Hippocampal formation (tissue), 2 donors: ENCODE measurements at regions not wholly inside any gene's neighbourhood (a gene's known extent, or its start where the extent isn't known, plus 50 kb on each side); places are given as distances from the start of the nearest gene placed in this dataset.

Experiments used
- DNase-seq, 2 donors: peaks; one replicate each; lab custom pipeline; 2025; lab: John Stamatoyannopoulos, UW

GRCh38 chr14:29459969-29460560 is 467.6 kb downstream of the PRKD1 start:
- DNase-seq = no peak

GRCh38 chr14:29461101-29461500 is 466.5 kb downstream of the PRKD1 start:
- peak in 1 of 2 donors; percentile 17 for DNase-seq

DNA sequence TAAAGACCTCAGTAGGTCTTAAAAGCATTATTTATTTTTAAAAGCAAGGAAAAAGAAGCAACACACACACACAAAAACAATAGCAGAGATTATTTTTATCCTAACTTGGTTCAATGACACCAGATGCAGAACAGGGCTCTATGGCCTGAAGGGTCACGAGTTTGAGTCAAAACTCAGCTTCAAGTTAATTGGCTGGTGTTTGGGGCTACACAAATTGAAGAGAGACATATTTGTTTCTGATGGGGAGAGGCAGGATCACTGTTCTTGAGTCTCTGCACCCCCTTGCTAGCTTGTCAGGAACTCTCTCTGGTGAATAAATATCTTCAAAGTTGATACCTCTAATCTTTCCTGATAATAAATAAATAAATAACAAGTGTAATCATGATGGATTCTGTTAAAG is 466.1 kb downstream of the PRKD1 start:
- DNase-seq = no peak

DNA sequence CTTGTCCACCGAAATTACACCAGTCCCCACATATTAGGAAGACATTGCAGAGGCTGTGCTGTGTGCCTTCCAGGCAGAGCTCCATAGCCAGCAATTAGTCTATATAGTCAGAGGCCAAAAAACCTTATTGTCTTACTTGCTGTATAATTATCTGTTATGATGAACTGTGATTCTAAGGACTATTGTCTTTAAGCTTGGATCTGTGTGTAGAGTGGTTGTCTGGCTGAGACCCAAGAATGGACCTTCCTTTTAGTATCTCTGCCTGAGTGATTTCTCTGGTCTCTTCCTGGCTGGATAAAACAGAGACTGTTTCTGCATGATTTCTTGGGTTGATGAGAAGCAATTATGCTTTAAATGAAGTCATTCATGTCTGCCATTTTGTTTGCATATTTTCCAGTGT is 465.3 kb downstream of the PRKD1 start:
- no peak for DNase-seq

- no peak for DNase-seq
Observed at GRCh38 chr14:29462772-29463171, 464.9 kb downstream of the PRKD1 start.

- no peak for DNase-seq
Observed at GRCh38 chr14:29463727-29464395, 463.8 kb downstream of the PRKD1 start.

- no peak for DNase-seq
Observed at GRCh38 chr14:29465095-29465494, 462.6 kb downstream of the PRKD1 start.

- no peak for DNase-seq
Observed at GRCh38 chr14:29475641-29476040, 452.0 kb downstream of the PRKD1 start.

GRCh38 chr14:29486132-29486531 is 441.5 kb downstream of the PRKD1 start:
- no peak for DNase-seq

GRCh38 chr14:29489911-29490425 is 437.7 kb downstream of the PRKD1 start:
- peak in 1 of 2 donors; percentile 30 for DNase-seq

DNA sequence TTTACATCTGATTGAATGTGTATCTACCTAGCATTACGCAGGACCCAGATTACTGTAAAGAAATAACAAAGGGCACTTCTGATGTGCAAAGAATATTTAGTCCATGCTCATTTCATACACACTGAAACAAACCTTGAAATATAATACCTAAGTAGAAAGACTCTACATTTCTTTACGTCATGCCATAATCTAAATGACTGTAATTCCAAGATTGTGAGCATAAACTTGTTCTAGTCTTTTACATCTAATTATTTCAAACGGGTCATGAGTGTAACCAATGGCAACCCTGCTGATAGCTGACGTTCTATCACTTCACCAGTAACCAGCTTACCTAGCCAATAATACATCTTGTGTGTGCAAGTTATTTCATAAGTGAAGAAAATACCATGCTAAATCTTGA is 433.8 kb downstream of the PRKD1 start:
- DNase-seq = no peak

DNA sequence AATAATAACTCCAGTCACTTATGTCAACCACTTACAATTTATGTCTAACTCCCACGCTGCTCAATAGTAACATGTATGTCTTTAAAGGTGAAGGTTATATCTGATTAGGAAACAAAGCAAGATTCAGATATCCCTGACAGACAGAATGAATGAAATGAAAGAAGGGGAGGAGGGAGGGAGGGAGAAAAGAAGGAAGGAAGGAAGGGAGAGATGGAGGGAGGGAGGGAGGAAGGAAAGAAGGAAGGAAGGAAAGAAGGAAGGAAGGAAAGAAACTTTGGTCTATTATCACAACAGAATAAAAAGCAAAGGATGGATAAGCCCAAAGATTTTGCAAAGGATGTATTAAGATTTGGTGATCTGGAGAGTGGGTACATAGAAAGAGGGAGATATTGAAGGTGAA is 433.3 kb downstream of the PRKD1 start:
- DNase-seq = no peak

DNA sequence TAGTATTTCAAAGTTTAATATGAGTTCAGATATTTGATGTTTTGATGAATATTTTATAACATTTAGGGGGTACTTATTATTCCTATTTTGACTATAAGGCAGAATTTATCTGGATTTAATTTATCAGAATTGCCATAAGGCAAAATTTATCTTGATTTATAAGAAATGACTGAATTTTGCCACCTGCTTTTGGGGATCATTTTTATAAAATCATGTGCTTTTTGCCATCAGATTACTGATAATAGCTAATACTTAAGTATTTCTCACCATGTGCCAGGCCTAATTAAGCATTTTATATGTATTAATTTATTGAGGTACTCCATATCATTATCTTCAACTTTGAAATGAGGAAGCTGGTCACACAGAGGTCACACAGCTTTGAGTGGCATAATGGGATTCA is 423.7 kb downstream of the PRKD1 start:
- no peak for DNase-seq

DNA sequence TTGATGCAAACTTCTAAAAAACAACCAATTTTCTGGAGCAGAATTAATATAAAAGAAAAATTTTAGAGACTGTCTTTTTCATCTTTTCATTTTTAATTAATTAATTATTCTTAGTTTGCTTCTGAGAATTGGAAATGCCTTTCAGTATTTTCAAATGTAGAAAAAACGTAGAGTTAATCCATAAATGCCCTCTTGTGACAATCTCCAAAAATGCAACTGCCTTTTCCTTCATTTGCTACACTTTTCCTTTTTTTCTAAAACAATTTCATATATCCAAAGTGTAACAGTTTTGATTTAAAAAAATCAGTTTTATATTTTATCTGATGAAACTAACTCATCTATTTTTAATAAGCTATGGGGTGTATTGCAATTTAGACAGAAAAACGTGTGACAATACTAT is 409.3 kb downstream of the PRKD1 start:
- DNase-seq = peak in 1 of 2 donors; percentile 35

GRCh38 chr14:29521526-29522137 is 406.0 kb downstream of the PRKD1 start:
- no peak for DNase-seq
